ENCODE measurements at regions not wholly inside any gene's neighbourhood (a gene's known extent, or its start where the extent isn't known, plus 50 kb on each side); places are given as distances from the start of the nearest gene placed in this dataset.

DNA sequence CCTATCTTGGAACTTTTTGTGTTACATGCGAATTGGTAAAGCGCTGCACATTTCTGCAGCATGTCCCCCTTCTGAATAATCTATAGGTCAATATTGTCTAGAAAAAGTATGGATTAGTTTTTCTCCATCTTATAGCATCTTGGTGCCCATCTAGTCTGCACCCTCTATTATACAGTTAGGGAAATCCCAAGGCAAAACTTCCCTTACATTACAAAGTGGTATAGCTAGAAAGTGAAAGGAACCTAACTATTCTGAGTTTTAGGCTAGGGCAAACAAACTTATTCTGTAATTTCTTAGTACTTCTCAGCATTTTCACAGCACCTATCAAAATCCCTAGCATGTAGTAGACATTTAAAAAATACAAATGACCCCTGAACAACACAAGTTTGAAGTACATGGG lies 133.5 kb upstream of the CCDC28A start:
- Histone ChIP-seq H3K27ac (no peak overlapping the region), H3K36me3 (no peaks in the 10 kb centered on the region), H3K9me3 (no peaks in the 10 kb centered on the region), H3K27me3 (no peaks in the 10 kb centered on the region), H3K4me3 (ENCODE audit: low read depth in 1 of 2, low read length in 1 of 2) (no peak overlapping the region), H3K4me1 (ENCODE audit: control insufficient read depth in 1 of 2, insufficient read depth in 1 of 2, low read depth in 1 of 2, low read length in 1 of 2) (no peaks in the 10 kb centered on the region)
- TF ChIP-seq, protein P1, sequence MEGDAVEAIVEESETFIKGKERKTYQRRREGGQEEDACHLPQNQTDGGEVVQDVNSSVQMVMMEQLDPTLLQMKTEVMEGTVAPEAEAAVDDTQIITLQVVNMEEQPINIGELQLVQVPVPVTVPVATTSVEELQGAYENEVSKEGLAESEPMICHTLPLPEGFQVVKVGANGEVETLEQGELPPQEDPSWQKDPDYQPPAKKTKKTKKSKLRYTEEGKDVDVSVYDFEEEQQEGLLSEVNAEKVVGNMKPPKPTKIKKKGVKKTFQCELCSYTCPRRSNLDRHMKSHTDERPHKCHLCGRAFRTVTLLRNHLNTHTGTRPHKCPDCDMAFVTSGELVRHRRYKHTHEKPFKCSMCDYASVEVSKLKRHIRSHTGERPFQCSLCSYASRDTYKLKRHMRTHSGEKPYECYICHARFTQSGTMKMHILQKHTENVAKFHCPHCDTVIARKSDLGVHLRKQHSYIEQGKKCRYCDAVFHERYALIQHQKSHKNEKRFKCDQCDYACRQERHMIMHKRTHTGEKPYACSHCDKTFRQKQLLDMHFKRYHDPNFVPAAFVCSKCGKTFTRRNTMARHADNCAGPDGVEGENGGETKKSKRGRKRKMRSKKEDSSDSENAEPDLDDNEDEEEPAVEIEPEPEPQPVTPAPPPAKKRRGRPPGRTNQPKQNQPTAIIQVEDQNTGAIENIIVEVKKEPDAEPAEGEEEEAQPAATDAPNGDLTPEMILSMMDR (IDR thresholded peaks at IDR 0.05), result no peak

DNA sequence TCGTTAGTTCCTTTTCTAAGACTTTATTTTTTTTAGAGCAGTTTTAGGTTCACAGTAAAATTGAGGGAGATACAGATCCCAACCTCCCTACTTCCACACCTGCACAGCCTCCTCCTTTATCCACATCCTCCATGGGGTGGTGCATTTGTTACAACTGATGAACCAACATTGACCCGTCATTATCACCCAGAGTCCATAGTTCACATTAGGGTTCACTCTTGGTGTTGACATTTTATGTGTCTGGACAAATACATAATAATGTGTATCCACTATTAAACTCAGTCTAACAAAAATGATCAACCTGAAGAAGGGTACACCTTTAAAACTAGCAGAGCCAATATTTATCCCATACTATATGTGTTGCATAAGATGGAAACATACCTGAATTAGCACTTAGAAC lies 130.4 kb upstream of the CCDC28A start:
- Histone ChIP-seq H3K27me3 (no peaks in the 10 kb centered on the region), H3K27ac (no peak overlapping the region), H3K4me1 (ENCODE audit: control insufficient read depth in 1 of 2, insufficient read depth in 1 of 2, low read depth in 1 of 2, low read length in 1 of 2) (no peaks in the 10 kb centered on the region), H3K36me3 (no peaks in the 10 kb centered on the region), H3K4me3 (ENCODE audit: low read depth in 1 of 2, low read length in 1 of 2) (no peak overlapping the region), H3K9me3 (no peaks in the 10 kb centered on the region)
- TF ChIP-seq, protein P1 (IDR thresholded peaks at IDR 0.05), result no peak

DNA sequence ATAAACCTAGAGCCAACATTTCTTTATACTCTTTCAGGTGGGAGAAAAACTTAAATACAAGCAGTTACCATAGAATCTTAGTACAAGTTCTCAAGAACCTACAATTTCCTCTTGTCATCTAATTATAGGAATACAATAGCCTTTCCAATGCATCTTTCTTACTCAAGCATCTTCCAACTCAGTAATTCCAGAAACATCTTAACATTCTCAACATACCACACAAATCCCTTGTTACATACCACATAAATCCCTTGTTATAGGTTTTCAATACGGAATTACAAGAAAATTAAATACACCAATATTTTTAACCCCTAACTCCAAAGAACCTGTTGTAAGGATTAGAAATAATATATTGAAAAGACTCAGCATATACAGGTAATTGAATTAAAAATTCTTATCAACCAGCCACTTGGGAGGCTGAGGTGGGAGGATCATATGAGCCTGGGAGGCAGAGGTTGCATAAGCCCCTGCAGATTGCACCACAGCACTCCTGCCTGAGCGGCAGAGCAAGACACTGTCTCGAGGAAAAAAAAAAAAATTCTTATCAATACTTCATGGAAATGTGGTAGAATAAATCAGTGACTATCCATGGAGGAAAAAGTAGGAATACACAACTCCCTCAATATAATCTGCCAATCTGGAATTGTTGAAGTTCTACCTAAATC lies 127.5 kb upstream of the CCDC28A start:
- H3K27ac ChIP-seq, result no peak overlapping the region
- no peak overlapping the region for H3K4me3 ChIP-seq (ENCODE audit: low read depth in 1 of 2, low read length in 1 of 2)
- no peaks in the 10 kb centered on the region for H3K27me3 ChIP-seq
- H3K4me1 ChIP-seq (ENCODE audit: control insufficient read depth in 1 of 2, insufficient read depth in 1 of 2, low read depth in 1 of 2, low read length in 1 of 2), result no peaks in the 10 kb centered on the region
- H3K36me3 ChIP-seq, result no peaks in the 10 kb centered on the region
- H3K9me3 ChIP-seq, result no peaks in the 10 kb centered on the region
- TF ChIP-seq, protein P1 (IDR thresholded peaks at IDR 0.05), result no peak

DNA sequence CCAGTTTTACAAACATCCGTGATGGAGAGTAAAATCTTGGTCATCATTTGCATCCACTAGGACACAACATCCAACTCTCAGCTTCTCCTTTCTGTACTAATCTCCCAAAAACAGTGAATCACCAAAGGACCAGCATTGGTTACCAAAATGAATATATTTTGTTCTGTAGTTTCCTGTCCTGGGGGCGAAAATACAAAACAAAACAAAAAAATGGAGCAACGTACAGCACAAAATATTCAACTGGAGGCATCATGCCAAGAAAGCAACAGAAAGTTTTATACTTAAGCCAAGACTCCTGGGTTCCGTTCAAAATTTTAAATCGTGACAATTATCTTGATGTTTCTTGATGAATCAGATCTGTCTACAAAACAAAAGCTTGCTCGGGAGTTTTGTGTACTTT lies 126.6 kb upstream of the CCDC28A start:
- no peak overlapping the region for H3K27ac ChIP-seq

DNA sequence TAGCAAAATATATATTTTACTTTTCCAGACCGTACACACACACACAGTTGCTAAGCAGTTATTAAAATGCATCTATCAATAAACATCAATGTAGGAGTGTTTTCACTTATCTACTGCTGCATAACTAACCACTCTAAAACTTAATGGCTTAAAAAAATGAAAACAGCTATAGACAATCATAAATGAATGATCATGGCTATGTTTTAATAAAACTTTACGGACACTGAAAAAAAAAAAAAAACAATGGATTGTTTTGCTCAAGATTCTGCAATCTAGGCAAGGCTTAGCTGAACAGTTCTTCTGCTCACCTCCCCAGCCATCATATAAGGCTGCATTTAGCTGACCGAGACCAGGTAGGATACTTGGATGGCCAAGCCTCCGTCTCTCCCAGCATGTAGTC lies 125.4 kb upstream of the CCDC28A start:
- H3K27ac ChIP-seq, result no peak overlapping the region

More for the DNA sequence above, 126.6 kb upstream of the CCDC28A start:
- H3K4me1 ChIP-seq (ENCODE audit: control insufficient read depth in 1 of 2, insufficient read depth in 1 of 2, low read depth in 1 of 2, low read length in 1 of 2), result no peaks in the 10 kb centered on the region
- H3K27me3 ChIP-seq, result no peaks in the 10 kb centered on the region
- H3K9me3 ChIP-seq, result no peaks in the 10 kb centered on the region
- H3K4me3 ChIP-seq (ENCODE audit: low read depth in 1 of 2, low read length in 1 of 2), result no peak overlapping the region
- no peaks in the 10 kb centered on the region for H3K36me3 ChIP-seq
- TF ChIP-seq, protein P1 (IDR thresholded peaks at IDR 0.05), result no peak

More for the DNA sequence above, 125.4 kb upstream of the CCDC28A start:
- Histone ChIP-seq H3K27me3 (no peaks in the 10 kb centered on the region), H3K4me3 (ENCODE audit: low read depth in 1 of 2, low read length in 1 of 2) (no peak overlapping the region), H3K36me3 (no peaks in the 10 kb centered on the region), H3K4me1 (ENCODE audit: control insufficient read depth in 1 of 2, insufficient read depth in 1 of 2, low read depth in 1 of 2, low read length in 1 of 2) (no peaks in the 10 kb centered on the region), H3K9me3 (no peaks in the 10 kb centered on the region)
- TF ChIP-seq, protein P1 (IDR thresholded peaks at IDR 0.05), result no peak
